GM21717 (cell line): ENCODE measurements at regions not wholly inside any gene's neighbourhood (a gene's known extent, or its start where the extent isn't known, plus 50 kb on each side); places are given as distances from the start of the nearest gene placed in this dataset.

ENCODE experiments used
- ATAC-seq: cut with Tn5 transposase; IDR thresholded peaks from one replicate; pipeline ENCODE4 v1.9.1; 2021; ENCODE audit warnings: mild to moderate bottlenecking, moderate library complexity; ENCODE audit not compliant: unreplicated experiment

GRCh38 chr3:168476360-168476980 lies 380.7 kb upstream of the GOLIM4 start:
- no peak for ATAC-seq

- no peak for ATAC-seq
Measured at GRCh38 chr3:168475704-168476103, 380.0 kb upstream of the GOLIM4 start.

GRCh38 chr3:168473334-168473890 lies 377.7 kb upstream of the GOLIM4 start:
- ATAC-seq: no peak

- ATAC-seq: no peak
Measured at GRCh38 chr3:168472783-168473182, 377.1 kb upstream of the GOLIM4 start.

- no peak for ATAC-seq
Measured at GRCh38 chr3:168470380-168470779, 374.7 kb upstream of the GOLIM4 start.

GRCh38 chr3:168469436-168469835 lies 373.7 kb upstream of the GOLIM4 start:
- ATAC-seq: no peak

GRCh38 chr3:168467115-168467714 lies 371.5 kb upstream of the GOLIM4 start:
- ATAC-seq: peak; percentile 83

- ATAC-seq: no peak
Measured at GRCh38 chr3:168461793-168462192, 366.1 kb upstream of the GOLIM4 start.

- ATAC-seq: no peak
Measured at GRCh38 chr3:168459226-168459784, 363.6 kb upstream of the GOLIM4 start.

- no peak for ATAC-seq
Measured at GRCh38 chr3:168457954-168458539, 362.3 kb upstream of the GOLIM4 start.

- ATAC-seq: no peak
Measured at GRCh38 chr3:168455814-168456213, 360.1 kb upstream of the GOLIM4 start.

GRCh38 chr3:168453623-168454022 lies 357.9 kb upstream of the GOLIM4 start:
- ATAC-seq: no peak

- no peak for ATAC-seq
Measured at GRCh38 chr3:168443965-168444364, 348.2 kb upstream of the GOLIM4 start.

GRCh38 chr3:168442502-168442901 lies 346.8 kb upstream of the GOLIM4 start:
- no peak for ATAC-seq

- no peak for ATAC-seq
Measured at GRCh38 chr3:168436245-168436724, 340.6 kb upstream of the GOLIM4 start.

- ATAC-seq: no peak
Measured at GRCh38 chr3:168431491-168431890, 335.8 kb upstream of the GOLIM4 start.

- ATAC-seq: no peak
Measured at GRCh38 chr3:168427835-168428475, 332.2 kb upstream of the GOLIM4 start.

- ATAC-seq: no peak
Measured at GRCh38 chr3:168427156-168427555, 331.4 kb upstream of the GOLIM4 start.

- ATAC-seq: no peak
Measured at GRCh38 chr3:168425936-168426595, 330.3 kb upstream of the GOLIM4 start.

GRCh38 chr3:168424059-168424734 lies 328.5 kb upstream of the GOLIM4 start:
- ATAC-seq: no peak
